Gastroesophageal sphincter (tissue), 4 donors: ENCODE measurements at regions not wholly inside any gene's neighbourhood (a gene's known extent, or its start where the extent isn't known, plus 50 kb on each side); places are given as distances from the start of the nearest gene placed in this dataset.

Source experiments
- ATAC-seq: fragments of 150-250 bp; one replicate; pipeline ENCODE4 v1.9.1; 2016; ENCODE audit warnings: mild to moderate bottlenecking, moderate library complexity
- H3K27ac ChIP-seq, 4 donors: fragments of 200-600 bp; sonication (generic) in 3 of 4; 1 replicate in 3 of 4; 2 replicates in 1 of 4; pipeline ENCODE4 v1.5.1; 2016 to 2019
- H3K27me3 ChIP-seq: fragments of 200-600 bp; sonication (generic); one replicate; pipeline ENCODE4 v1.5.1; 2019
- H3K36me3 ChIP-seq, 2 donors: fragments of 200-600 bp; sonication (generic); one replicate each; pipeline ENCODE4 v1.5.1; 2019; ENCODE audit warnings: control low read depth in 1 of 2
- H3K4me1 ChIP-seq, 3 donors: fragments of 200-600 bp; sonication (generic); 1 replicate in 2 of 3; 2 replicates in 1 of 3; pipeline ENCODE4 v1.5.1; 2016 to 2019; ENCODE audit warnings: control low read depth in 2 of 3
- H3K4me3 ChIP-seq, 2 donors: fragments of 200-600 bp; sonication (generic); one replicate each; pipeline ENCODE4 v1.5.1; 2019; ENCODE audit warnings: mild to moderate bottlenecking in 1 of 2, moderate library complexity in 1 of 2
- H3K9me3 ChIP-seq, 3 donors: fragments of 200-600 bp; sonication (generic); one replicate each; pipeline ENCODE4 v1.5.1; 2017 to 2019; ENCODE audit warnings: control low read depth in 2 of 3
- EP300 ChIP-seq: sonication (generic); formaldehyde crosslinking; IDR thresholded peaks from one replicate; pipeline ENCODE4 v1.6.1; 2017; ENCODE audit warnings: antibody characterized with exemption, mild to moderate bottlenecking
- POLR2A ChIP-seq, 2 donors: fragments of 450-650 bp; IDR thresholded peaks; one replicate each; pipeline ENCODE4 v1.6.1; 2017; ENCODE audit warnings: antibody characterized with exemption in 2 of 2, mild to moderate bottlenecking in 2 of 2, moderate library complexity in 1 of 2
- POLR2AphosphoS5 ChIP-seq: sonication (generic); formaldehyde crosslinking; IDR thresholded peaks from one replicate; pipeline ENCODE4 v1.6.1; 2017; ENCODE audit warnings: antibody characterized with exemption
- WGBS, 2 donors: methylation state at CpG; one replicate each; pipeline ENCODE4 v1.1.5; 2018; ENCODE audit warnings: low coverage in 1 of 2; 5-methylcytosine and 5-hydroxymethylcytosine counted together
- TF ChIP-seq, protein P1 (sequence below), 4 experiments: fragments of 200-600 bp in 2 of 4; fragments of 450-650 bp in 2 of 4; sonication (generic) in 1 of 4; IDR thresholded peaks; one replicate each; pipeline ENCODE4 v1.5.1; 2017 to 2019; ENCODE audit warnings: antibody characterized with exemption in 4 of 4, mild to moderate bottlenecking in 2 of 4, moderate library complexity in 2 of 4

DNA sequence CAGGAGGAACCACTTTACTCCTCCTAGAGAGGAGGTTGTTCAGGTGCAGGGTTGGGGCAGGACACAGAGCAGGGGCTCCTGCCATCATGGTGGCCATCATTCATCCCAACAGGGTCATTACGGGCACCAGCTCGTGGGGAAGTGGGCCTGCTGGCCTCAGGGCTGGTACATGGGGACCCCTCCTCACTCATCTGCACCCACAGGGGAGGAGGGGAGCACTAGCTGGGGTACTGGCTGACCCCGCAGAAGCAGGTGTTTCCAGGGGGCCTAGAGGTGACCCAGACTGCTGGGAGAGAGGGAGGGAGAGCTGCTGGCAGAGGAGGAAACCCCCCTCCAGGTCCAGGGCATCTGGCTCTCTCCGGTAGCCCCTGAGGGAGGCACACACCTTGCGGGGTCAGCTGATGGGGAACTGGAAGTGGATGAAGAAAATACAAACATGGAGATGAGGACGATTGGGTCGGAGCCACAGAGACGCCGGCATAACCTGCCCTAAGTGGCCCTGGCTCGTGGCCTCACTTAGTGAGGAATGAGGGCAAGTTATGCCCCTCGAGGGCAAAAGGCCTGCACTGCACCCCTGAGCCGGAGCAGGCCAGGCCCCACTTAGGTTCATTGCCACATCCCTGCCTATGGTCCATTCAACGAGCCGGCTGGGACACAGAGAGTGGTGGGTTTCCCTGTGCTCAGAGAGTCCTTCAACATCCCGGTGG is 76.2 kb downstream of the SOX1 start:
- 79 to 90% methylated on average over 8 to 11 of the region's 15 CpGs for WGBS, 2 donors

DNA sequence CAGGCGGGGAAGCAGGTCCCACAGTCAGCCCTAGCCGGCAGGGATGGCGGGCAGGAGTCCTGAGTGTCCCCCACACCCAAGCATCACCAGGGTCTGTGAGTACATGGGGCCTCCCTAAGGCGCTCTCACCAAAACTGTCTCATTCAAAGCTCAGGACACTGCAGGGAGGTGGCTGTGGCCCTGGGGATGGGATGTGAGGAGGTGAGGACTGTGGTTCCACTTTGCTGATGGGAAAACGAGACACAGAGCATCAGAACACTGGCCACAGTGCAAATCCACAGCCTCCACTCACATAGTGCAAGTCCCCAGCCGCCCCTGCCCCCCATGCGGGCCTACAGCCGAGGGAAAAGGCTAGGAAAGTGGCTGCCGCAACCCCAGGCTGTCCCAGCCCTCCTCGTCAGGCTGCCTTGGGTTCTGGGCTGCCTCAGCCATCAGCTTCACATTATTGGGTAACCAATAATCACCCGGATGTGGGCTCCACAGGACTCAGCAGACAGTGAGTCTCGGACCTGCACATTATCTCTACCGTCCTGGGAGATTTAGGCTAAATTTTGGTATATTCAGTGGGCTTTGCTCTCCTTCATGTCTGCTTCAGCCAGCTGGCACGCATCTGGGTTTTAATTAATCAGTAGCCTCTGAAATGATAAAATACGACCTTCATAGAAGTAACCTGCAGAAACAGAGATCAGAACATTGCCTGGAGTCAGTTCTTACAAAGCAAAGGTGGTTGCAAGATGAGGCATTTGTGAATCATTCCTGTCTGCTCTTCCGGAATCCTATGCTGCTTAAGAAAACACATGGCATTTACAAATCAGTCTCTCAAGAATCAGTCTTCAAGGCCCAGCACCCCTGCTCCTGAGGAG is 77.0 kb downstream of the SOX1 start:
- 75 to 82% methylated on average over 4 to 9 of the region's 16 CpGs for WGBS, 2 donors
- H3K36me3 ChIP-seq: no peaks in the 10 kb centered on the region
- no peak for ATAC-seq
- no peaks in the 10 kb centered on the region for H3K9me3 ChIP-seq
- no peak overlapping the region for H3K27ac ChIP-seq
- H3K4me3 ChIP-seq: no peak overlapping the region
- H3K27me3 ChIP-seq: peaks cover 26% of the 10 kb centered on the region
- H3K4me1 ChIP-seq: no peaks in the 10 kb centered on the region
- no peak for TF ChIP-seq EP300
- TF ChIP-seq, protein P1, sequence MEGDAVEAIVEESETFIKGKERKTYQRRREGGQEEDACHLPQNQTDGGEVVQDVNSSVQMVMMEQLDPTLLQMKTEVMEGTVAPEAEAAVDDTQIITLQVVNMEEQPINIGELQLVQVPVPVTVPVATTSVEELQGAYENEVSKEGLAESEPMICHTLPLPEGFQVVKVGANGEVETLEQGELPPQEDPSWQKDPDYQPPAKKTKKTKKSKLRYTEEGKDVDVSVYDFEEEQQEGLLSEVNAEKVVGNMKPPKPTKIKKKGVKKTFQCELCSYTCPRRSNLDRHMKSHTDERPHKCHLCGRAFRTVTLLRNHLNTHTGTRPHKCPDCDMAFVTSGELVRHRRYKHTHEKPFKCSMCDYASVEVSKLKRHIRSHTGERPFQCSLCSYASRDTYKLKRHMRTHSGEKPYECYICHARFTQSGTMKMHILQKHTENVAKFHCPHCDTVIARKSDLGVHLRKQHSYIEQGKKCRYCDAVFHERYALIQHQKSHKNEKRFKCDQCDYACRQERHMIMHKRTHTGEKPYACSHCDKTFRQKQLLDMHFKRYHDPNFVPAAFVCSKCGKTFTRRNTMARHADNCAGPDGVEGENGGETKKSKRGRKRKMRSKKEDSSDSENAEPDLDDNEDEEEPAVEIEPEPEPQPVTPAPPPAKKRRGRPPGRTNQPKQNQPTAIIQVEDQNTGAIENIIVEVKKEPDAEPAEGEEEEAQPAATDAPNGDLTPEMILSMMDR (IDR thresholded peaks at IDR 0.05): no peak
- no peak for TF ChIP-seq POLR2AphosphoS5
- TF ChIP-seq POLR2A (IDR thresholded peaks at IDR 0.05): no peak

More for the DNA sequence above, 76.2 kb downstream of the SOX1 start:
- H3K4me3 ChIP-seq: no peak overlapping the region
- H3K27ac ChIP-seq: no peak overlapping the region
- H3K9me3 ChIP-seq: no peaks in the 10 kb centered on the region
- H3K27me3 ChIP-seq: peaks cover 26% of the 10 kb centered on the region
- no peaks in the 10 kb centered on the region for H3K36me3 ChIP-seq
- ATAC-seq: no peak
- TF ChIP-seq POLR2AphosphoS5: no peak
- no peak for TF ChIP-seq POLR2A (IDR thresholded peaks at IDR 0.05)
- TF ChIP-seq, protein P1 (IDR thresholded peaks at IDR 0.05): no peak
- TF ChIP-seq EP300: no peak
- H3K4me1 ChIP-seq: no peaks in the 10 kb centered on the region

DNA sequence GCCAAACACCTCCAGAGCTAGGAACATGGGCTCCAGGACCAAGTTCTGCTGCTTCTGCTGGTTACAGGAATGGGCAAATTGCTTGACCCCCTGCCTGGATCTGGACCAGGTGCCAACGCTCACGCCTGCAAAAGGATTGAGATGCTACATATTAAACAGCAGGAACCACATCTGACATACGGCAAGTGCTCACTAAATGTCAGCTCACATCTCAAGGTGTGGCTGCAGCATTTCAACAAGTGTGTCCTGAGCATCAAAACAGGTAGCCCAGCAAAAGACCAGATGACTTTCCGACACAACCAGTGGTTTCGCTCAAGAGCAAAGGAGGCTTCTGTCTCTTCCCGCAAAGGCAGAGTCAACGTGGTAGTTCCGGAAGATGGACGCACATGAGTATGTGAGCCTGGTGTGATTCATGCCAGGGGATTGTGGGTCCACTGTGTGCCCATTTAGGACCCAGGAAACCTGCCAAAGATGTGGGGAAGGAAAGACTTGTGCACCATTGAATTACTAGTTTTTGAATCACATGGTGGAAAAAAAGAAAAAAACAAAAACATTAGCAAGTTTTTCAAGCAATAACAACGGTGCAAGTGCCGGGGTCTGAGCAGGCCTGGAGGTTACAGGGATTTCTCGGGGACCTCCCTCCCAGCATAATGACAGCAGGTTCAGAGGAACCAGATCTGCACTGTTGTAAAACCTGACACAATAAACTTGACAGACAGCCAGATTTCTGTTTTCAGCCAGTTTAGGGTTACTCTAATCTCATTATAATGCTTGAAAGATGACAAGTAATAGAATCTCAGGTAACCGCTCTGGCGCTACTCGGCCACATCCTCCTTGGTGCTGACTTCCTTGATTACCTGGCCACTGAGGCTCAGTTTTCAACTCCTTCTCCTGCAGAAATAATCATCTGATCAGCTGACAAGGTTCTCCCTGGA is 77.9 kb downstream of the SOX1 start:
- Histone ChIP-seq H3K4me3 (no peak overlapping the region), H3K9me3 (no peaks in the 10 kb centered on the region), H3K27me3 (peaks cover 30% of the 10 kb centered on the region), H3K36me3 (no peaks in the 10 kb centered on the region), H3K4me1 (no peaks in the 10 kb centered on the region), H3K27ac (no peak overlapping the region)
- TF ChIP-seq EP300 (no peak), POLR2A (IDR thresholded peaks at IDR 0.05) (no peak), POLR2AphosphoS5 (no peak)
- TF ChIP-seq, protein P1 (IDR thresholded peaks at IDR 0.05): no peak
- ATAC-seq: no peak
- 72 to 73% methylated on average over 7 to 12 of the region's 15 CpGs for WGBS, 2 donors

DNA sequence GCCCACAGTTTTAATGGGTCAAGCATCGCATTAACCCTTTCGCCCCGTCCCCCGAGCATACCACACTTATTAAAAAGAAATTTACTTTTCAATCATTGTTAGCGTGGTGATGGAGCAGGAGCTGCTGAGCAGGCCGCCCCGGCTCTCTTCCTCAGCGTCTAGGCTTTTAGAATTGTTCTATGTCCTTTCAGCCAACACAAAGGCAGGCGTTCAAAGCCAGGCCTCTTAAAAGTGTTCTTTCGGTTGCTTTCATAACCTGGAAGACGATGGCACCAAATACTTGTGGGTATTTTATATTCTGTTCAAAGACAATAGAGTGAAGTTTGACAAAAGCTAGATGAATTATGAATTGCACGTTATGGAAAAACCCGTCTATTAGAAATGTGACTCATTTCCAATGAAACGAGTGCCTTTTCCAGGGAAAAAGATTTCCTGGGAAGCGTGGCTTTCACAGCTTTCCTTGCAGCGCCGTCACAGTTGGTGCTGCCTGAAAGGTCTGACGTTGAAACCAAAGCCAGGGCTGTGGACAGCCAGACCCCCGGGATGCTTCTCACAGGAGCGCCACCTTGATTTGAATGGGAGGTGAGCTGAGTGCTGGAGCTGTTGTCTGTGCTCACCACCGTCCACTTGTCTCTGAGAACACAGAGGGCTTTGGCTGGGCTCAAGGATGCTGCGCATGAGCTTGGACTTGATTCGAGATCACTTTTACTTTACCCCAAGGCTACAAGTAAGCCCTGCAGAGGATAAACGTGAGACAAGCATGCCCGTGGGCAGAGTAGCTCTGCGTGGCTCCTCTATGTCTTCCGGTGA is 78.8 kb downstream of the SOX1 start:
- Histone ChIP-seq H3K27me3 (peaks cover 30% of the 10 kb centered on the region), H3K4me3 (no peak overlapping the region), H3K4me1 (no peaks in the 10 kb centered on the region), H3K36me3 (no peaks in the 10 kb centered on the region), H3K27ac (no peak overlapping the region), H3K9me3 (no peaks in the 10 kb centered on the region)
- TF ChIP-seq POLR2AphosphoS5 (no peak), POLR2A (IDR thresholded peaks at IDR 0.05) (no peak), EP300 (no peak)
- TF ChIP-seq, protein P1 (IDR thresholded peaks at IDR 0.05): no peak
- 77 to 91% methylated on average over 11 to 22 of the region's 27 CpGs for WGBS, 2 donors
- no peak for ATAC-seq
